Eye (tissue), 1 donor: ENCODE measurements at regions not wholly inside any gene's neighbourhood (a gene's known extent, or its start where the extent isn't known, plus 50 kb on each side); places are given as distances from the start of the nearest gene placed in this dataset.

Source experiments
- DNase-seq: peaks from one replicate; pipeline ENCODE4 v3.0.0-alpha.2; 2015

GRCh38 chr15:62558640-62559380, 393.7 kb upstream of the C2CD4B start:
- no peak for DNase-seq

- DNase-seq: no peak
These were observed 394.3 kb upstream of the C2CD4B start for GRCh38 chr15:62559381-62559733.

GRCh38 chr15:62561059-62561519, 396.0 kb upstream of the C2CD4B start:
- DNase-seq: peak; percentile 27

GRCh38 chr15:62561571-62561970, 396.5 kb upstream of the C2CD4B start:
- no peak for DNase-seq

- DNase-seq: peak; percentile 22
These were observed 400.0 kb upstream of the C2CD4B start for GRCh38 chr15:62564886-62565633.

GRCh38 chr15:62565634-62566026, 400.5 kb upstream of the C2CD4B start:
- DNase-seq: no peak

- DNase-seq: no peak
These were observed 401.2 kb upstream of the C2CD4B start for GRCh38 chr15:62566248-62566647.

- DNase-seq: no peak
These were observed 402.4 kb upstream of the C2CD4B start for GRCh38 chr15:62567501-62567900.

- no peak for DNase-seq
These were observed 402.9 kb upstream of the C2CD4B start for GRCh38 chr15:62568004-62568403.

- no peak for DNase-seq
These were observed 403.6 kb upstream of the C2CD4B start for GRCh38 chr15:62568702-62569101.

- DNase-seq: peak; percentile 19
These were observed 404.6 kb upstream of the C2CD4B start for GRCh38 chr15:62569460-62570404.

GRCh38 chr15:62570405-62570783, 405.3 kb upstream of the C2CD4B start:
- DNase-seq: no peak

- DNase-seq: no peak
These were observed 406.0 kb upstream of the C2CD4B start for GRCh38 chr15:62571072-62571471.

GRCh38 chr15:62572797-62573196, 407.7 kb upstream of the C2CD4B start:
- no peak for DNase-seq

- DNase-seq: peak; percentile 23
These were observed 408.8 kb upstream of the C2CD4B start for GRCh38 chr15:62573876-62574275.

- no peak for DNase-seq
These were observed 413.5 kb upstream of the C2CD4B start for GRCh38 chr15:62578546-62578945.

GRCh38 chr15:62578960-62579359, 413.9 kb upstream of the C2CD4B start:
- no peak for DNase-seq

- DNase-seq: no peak
These were observed 414.8 kb upstream of the C2CD4B start for GRCh38 chr15:62579842-62580241.

GRCh38 chr15:62582580-62582979, 417.5 kb upstream of the C2CD4B start:
- no peak for DNase-seq

GRCh38 chr15:62584301-62585235, 419.5 kb upstream of the C2CD4B start:
- DNase-seq: no peak

GRCh38 chr15:62588938-62589670, 424.0 kb upstream of the C2CD4B start:
- no peak for DNase-seq
